ENCODE measurements at regions not wholly inside any gene's neighbourhood (a gene's known extent, or its start where the extent isn't known, plus 50 kb on each side); places are given as distances from the start of the nearest gene placed in this dataset.
A peak's percentile ranks its signal among the peaks of the same experiment; 100 is the strongest.

GRCh38 chr9:129258124-129258822 is 80.2 kb upstream of the IER5L start:
- 13% methylated on average over 54 of the region's 62 CpGs for WGBS
- no peaks in the 10 kb centered on the region for H3K9me3 ChIP-seq (ENCODE audit: control insufficient read depth, low read length)
- no peak overlapping the region for H2AK5ac ChIP-seq (ENCODE audit: low read length, severe bottlenecking)
- H2BK120ac ChIP-seq (ENCODE audit: low read depth, low read length): no peak overlapping the region
- H2AFZ ChIP-seq (ENCODE audit: low read depth, low read length): no peak overlapping the region
- no peak overlapping the region for H4K8ac ChIP-seq (ENCODE audit: low read length)
- no peak overlapping the region for H2BK15ac ChIP-seq (ENCODE audit: low read depth, poor library complexity, severe bottlenecking)
- H3K14ac ChIP-seq (ENCODE audit: low read length in 2 of 2): no peak overlapping the region
- peak overlapping the region; percentile 19 to 76 for H3K4me3 ChIP-seq (ENCODE audit: insufficient read depth in 1 of 2, low read depth in 1 of 2, low read length in 2 of 2)
- peak overlapping the region in 1 of 2 experiments; percentile 21 for H2BK12ac ChIP-seq (ENCODE audit: low read length in 2 of 2)
- peak overlapping the region; percentile 69 for H3K4me2 ChIP-seq (ENCODE audit: low read length, poor library complexity, severe bottlenecking)
- no peak overlapping the region for H3K27ac ChIP-seq (ENCODE audit: low read length, poor library complexity, severe bottlenecking)
- no peak overlapping the region for H3K23ac ChIP-seq (ENCODE audit: low read length in 2 of 2)
- H3K9ac ChIP-seq (ENCODE audit: low read length): peak overlapping the region; percentile 60
- no peak overlapping the region for H2BK5ac ChIP-seq (ENCODE audit: low read depth, low read length, poor library complexity, severe bottlenecking)
- no peaks in the 10 kb centered on the region for H3K36me3 ChIP-seq (ENCODE audit: control insufficient read depth in 1 of 2, insufficient read depth in 2 of 2, low read depth in 1 of 2, low read length in 2 of 2)
- no peak overlapping the region for H3K18ac ChIP-seq (ENCODE audit: low read depth in 1 of 2, low read length in 2 of 2)
- no peaks in the 10 kb centered on the region for H3K79me1 ChIP-seq (replicated peaks; ENCODE audit: low read length, poor library complexity, severe bottlenecking)
- peaks cover 15% of the 10 kb centered on the region for H3K4me1 ChIP-seq (ENCODE audit: control insufficient read depth, insufficient read depth, low read depth, low read length)
- DNase-seq: peak; percentile 83
- H4K91ac ChIP-seq (ENCODE audit: low read length): no peak overlapping the region
- H3K4ac ChIP-seq (ENCODE audit: low read depth in 1 of 2, low read length in 2 of 2): no peak overlapping the region
- H3K27me3 ChIP-seq (ENCODE audit: control insufficient read depth in 1 of 2, insufficient read depth in 1 of 2, low read length in 2 of 2): peaks cover 35 to 55% of the 10 kb centered on the region in 2 experiments

GRCh38 chr9:129256959-129257713 is 79.1 kb upstream of the IER5L start:
- no peak overlapping the region for H3K4me3 ChIP-seq (ENCODE audit: insufficient read depth in 1 of 2, low read depth in 1 of 2, low read length in 2 of 2)
- no peak overlapping the region for H3K23ac ChIP-seq (ENCODE audit: low read length in 2 of 2)
- peaks cover 29 to 55% of the 10 kb centered on the region in 2 experiments for H3K27me3 ChIP-seq (ENCODE audit: control insufficient read depth in 1 of 2, insufficient read depth in 1 of 2, low read length in 2 of 2)
- no peak overlapping the region for H3K27ac ChIP-seq (ENCODE audit: low read length, poor library complexity, severe bottlenecking)
- H2BK15ac ChIP-seq (ENCODE audit: low read depth, poor library complexity, severe bottlenecking): no peak overlapping the region
- WGBS: 68% methylated on average over 13 of the region's 13 CpGs
- H2AFZ ChIP-seq (ENCODE audit: low read depth, low read length): no peak overlapping the region
- H3K4me1 ChIP-seq (ENCODE audit: control insufficient read depth, insufficient read depth, low read depth, low read length): peaks cover 15% of the 10 kb centered on the region
- no peak overlapping the region for H3K4ac ChIP-seq (ENCODE audit: low read depth in 1 of 2, low read length in 2 of 2)
- no peak overlapping the region for H4K8ac ChIP-seq (ENCODE audit: low read length)
- no peak overlapping the region for H2BK5ac ChIP-seq (ENCODE audit: low read depth, low read length, poor library complexity, severe bottlenecking)
- no peak overlapping the region for H3K4me2 ChIP-seq (ENCODE audit: low read length, poor library complexity, severe bottlenecking)
- peak; percentile 51 for DNase-seq
- no peaks in the 10 kb centered on the region for H3K79me1 ChIP-seq (replicated peaks; ENCODE audit: low read length, poor library complexity, severe bottlenecking)
- H4K91ac ChIP-seq (ENCODE audit: low read length): no peak overlapping the region
- H3K9ac ChIP-seq (ENCODE audit: low read length): no peak overlapping the region
- no peak overlapping the region for H3K14ac ChIP-seq (ENCODE audit: low read length in 2 of 2)
- no peak overlapping the region for H2BK12ac ChIP-seq (ENCODE audit: low read length in 2 of 2)
- H2AK5ac ChIP-seq (ENCODE audit: low read length, severe bottlenecking): no peak overlapping the region
- no peak overlapping the region for H2BK120ac ChIP-seq (ENCODE audit: low read depth, low read length)
- no peak overlapping the region for H3K18ac ChIP-seq (ENCODE audit: low read depth in 1 of 2, low read length in 2 of 2)
- no peaks in the 10 kb centered on the region for H3K36me3 ChIP-seq (ENCODE audit: control insufficient read depth in 1 of 2, insufficient read depth in 2 of 2, low read depth in 1 of 2, low read length in 2 of 2)
- no peaks in the 10 kb centered on the region for H3K9me3 ChIP-seq (ENCODE audit: control insufficient read depth, low read length)

- Histone ChIP-seq H2AK5ac (ENCODE audit: low read length, severe bottlenecking) (no peak overlapping the region), H3K4me1 (ENCODE audit: control insufficient read depth, insufficient read depth, low read depth, low read length) (peaks cover 15% of the 10 kb centered on the region), H3K9ac (ENCODE audit: low read length) (no peak overlapping the region), H3K4me2 (ENCODE audit: low read length, poor library complexity, severe bottlenecking) (no peak overlapping the region), H2BK12ac (ENCODE audit: low read length in 2 of 2) (no peak overlapping the region), H4K91ac (ENCODE audit: low read length) (peak overlapping the region; percentile 68), H3K27ac (ENCODE audit: low read length, poor library complexity, severe bottlenecking) (no peak overlapping the region), H3K79me1 (replicated peaks; ENCODE audit: low read length, poor library complexity, severe bottlenecking) (no peaks in the 10 kb centered on the region), H3K14ac (ENCODE audit: low read length in 2 of 2) (no peak overlapping the region), H4K8ac (ENCODE audit: low read length) (no peak overlapping the region), H2BK5ac (ENCODE audit: low read depth, low read length, poor library complexity, severe bottlenecking) (no peak overlapping the region), H3K23ac (ENCODE audit: low read length in 2 of 2) (no peak overlapping the region), H2BK120ac (ENCODE audit: low read depth, low read length) (no peak overlapping the region), H3K36me3 (ENCODE audit: control insufficient read depth in 1 of 2, insufficient read depth in 2 of 2, low read depth in 1 of 2, low read length in 2 of 2) (no peaks in the 10 kb centered on the region), H3K27me3 (ENCODE audit: control insufficient read depth in 1 of 2, insufficient read depth in 1 of 2, low read length in 2 of 2) (peaks cover 21 to 50% of the 10 kb centered on the region in 2 experiments), H3K18ac (ENCODE audit: low read depth in 1 of 2, low read length in 2 of 2) (no peak overlapping the region), H3K4ac (ENCODE audit: low read depth in 1 of 2, low read length in 2 of 2) (no peak overlapping the region), H3K9me3 (ENCODE audit: control insufficient read depth, low read length) (no peaks in the 10 kb centered on the region), H2BK15ac (ENCODE audit: low read depth, poor library complexity, severe bottlenecking) (no peak overlapping the region), H3K4me3 (ENCODE audit: insufficient read depth in 1 of 2, low read depth in 1 of 2, low read length in 2 of 2) (no peak overlapping the region), H2AFZ (ENCODE audit: low read depth, low read length) (no peak overlapping the region)
- 97% methylated on average over 5 of the region's 9 CpGs for WGBS
- no peak for DNase-seq
These were observed 76.7 kb upstream of the IER5L start for GRCh38 chr9:129254566-129255287.

Measured in mesenchymal stem cell (in vitro differentiated cells and primary cell).